ENCODE measurements at regions not wholly inside any gene's neighbourhood (a gene's known extent, or its start where the extent isn't known, plus 50 kb on each side); places are given as distances from the start of the nearest gene placed in this dataset.
A peak's percentile ranks its signal among the peaks of the same experiment; 100 is the strongest.
"Not testable (repeated sequence)": the region's sequence is repeated elsewhere in the genome, so short reads cannot be mapped to it uniquely, and the experiment has no call there.

DNA sequence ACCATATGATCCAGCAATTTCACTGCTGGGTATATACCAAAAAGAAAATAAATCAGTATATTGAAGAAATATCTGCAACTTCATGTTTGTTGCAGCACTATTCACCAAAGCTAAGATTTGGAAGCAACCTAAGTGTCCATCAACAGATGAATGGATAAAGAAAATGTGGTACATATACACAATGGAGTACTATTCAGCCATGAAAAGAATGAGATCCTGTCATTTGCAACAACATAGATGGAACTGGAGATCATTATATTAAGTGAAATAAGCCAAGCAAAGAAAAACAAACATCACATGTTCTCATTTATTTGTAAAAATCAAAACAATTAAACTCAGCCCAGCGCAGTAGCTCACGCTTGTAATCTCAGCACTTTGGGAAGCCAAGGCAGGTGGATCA lies 184.4 kb upstream of the NR5A2 start:
- DNase-seq (ENCODE audit: low read depth) = not testable (repeated sequence)

DNA sequence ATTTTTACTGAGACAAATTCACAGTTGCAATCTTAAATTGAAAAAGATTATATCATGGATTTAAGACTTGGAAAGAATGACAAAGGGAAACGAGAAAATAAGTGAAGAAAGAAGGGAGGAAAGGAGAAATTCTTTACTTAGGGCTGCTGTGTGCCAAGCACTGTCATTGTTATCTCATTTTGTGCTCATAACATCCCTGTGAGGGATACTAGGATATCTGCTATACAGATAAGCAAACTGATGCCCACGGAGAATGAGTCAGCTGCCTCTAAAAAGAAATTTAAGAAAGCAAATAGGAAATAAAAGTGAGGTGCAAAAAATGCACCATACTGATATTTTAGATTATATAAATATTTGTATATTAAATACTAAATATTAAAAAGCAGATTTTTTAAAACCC lies 183.6 kb upstream of the NR5A2 start:
- DNase-seq (ENCODE audit: low read depth) = no peak

DNA sequence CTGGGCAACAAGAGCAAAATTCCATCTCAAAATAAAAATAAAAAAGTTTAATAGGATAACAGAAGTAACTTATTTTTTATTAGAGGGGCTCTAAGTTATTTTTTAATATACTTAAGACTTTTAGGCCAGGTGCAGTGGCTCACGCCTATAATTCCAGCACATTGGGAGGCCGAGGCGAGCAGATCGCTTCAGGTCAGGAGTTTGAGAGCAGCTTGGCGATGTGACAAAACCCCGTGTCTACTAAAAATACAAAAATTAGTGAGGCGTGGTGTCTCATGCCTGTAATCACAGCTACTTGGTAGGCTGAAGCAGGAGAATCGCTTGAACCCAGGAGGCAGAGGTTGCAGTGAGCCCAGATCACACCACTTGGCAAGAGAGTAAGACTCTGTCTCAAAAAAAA lies 180.5 kb upstream of the NR5A2 start:
- DNase-seq (ENCODE audit: low read depth) = no peak

DNA sequence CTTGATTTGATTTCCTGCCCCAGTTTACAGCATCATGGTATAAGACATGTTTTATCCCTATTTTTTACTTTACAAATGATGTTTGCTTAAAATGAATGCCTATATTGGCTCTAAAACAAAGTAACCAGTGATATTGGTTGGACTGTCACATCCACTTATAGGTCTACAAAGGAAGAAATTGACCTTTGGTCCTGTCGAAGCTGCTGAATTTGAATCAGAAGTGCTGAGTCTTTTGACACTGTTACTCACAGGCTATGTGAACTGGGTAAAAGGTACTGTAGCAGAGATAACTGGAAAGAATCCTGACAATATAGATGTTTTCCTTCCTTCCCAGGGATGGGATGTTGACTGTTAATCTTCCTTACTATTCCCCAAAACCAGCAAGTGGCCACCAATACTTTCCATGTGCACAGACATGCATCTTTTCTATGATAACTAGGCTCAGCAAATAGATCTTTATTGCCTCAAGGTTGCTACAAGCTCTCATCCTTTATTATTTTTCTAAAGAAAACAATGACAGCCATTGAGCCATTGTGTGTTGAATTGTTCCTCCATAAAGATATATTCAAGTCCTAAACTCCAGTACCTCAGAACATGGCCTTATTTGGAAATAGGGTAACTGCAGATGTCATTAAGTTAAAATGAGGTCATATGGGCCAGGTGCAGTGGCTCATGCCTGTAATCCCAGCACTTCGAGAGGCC lies 175.9 kb upstream of the NR5A2 start:
- no peak for DNase-seq (ENCODE audit: low read depth)

DNA sequence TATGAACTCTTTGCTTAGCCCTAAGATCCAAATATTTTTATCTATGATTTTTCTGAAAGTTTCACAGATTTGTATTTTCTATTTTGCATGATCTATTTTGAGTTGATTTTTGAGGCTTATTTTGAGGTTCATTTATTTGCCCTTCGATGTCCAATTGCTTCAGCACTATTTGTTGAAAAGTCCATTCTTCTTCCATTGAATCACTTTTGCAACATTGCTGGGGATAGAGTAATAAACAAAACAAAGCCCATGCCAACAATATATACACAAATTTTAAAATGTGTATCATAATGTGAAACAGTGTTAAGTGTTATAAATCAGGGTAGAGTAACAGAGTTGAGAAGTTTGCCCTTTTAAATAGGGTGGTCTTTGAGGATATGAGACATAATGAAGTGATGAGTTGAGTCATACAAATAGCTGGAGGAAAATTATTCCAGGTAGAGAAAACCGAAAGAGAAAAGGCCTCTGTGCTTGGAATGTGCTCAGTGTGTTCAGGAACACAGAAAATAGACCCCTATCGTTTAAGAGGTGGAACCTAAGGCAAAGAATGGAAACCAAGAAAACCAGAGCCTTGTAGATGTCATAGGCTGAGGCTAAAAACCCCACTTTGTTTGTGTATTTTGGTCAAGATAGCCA lies 172.7 kb upstream of the NR5A2 start:
- DNase-seq (ENCODE audit: low read depth) = no peak

DNA sequence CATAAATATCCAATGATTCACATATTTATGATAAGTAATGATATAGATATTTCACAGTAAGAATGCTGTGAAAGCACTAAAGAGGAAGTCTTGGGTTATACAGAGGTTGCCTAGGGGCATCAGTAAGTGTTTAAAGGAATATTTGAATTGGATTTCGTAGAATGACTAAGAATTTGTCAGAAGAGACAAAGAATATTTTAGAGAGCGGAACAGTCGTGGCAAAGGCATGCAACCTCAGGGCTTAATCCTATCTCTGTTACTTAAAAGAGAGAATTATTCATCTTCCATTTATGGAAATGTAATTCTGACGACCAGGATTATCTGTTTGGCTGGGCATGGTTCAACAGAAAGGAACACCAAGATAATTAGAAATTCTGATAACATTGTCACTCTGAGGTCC lies 171.9 kb upstream of the NR5A2 start:
- peak; percentile 42 for DNase-seq (ENCODE audit: low read depth)

DNA sequence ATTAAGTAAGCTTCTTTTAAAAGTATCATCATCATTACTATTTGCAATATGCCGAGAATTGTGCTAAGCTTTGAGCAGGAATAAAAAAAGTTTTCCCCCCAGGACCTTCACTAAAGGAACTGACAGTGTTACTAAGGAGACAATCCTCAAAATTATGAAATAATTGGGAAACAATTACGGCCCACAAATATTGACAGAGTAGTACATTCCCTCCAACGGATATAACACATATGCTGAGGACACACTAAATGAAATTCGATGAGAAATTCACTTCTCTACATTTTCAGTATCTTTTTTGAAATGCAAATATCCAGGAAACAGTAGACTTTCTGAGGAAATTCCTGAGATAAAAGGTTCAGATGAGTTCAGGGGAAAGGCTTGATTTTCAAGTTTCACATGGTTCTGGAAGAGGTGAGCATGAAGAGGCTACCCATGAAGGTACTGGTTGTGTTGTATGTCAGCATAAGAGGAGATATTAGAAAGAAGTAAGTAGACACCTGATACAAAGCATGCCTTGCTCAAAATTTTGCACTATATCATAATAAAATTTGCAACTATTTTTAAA lies 171.2 kb upstream of the NR5A2 start:
- no peak for DNase-seq (ENCODE audit: low read depth)

DNA sequence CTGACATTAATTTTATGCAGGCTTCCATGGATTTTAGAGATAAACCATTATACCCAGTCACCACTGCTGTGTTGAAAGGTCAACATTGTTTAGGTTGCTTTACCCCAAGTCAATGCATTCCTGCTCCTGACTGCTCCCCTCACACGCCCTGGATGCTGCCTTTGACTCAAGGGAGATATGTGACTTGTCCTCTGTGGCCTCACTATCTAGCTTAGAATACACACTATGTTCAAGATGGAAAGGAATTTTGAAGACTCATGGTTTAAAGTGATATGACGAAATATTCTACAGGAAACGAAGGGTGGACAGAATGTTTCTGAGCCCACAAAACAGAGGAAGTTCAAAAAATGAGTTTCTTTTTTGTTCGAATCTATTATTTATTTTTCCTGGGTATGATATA lies 170.4 kb upstream of the NR5A2 start:
- DNase-seq (ENCODE audit: low read depth) = peak; percentile 15

DNA sequence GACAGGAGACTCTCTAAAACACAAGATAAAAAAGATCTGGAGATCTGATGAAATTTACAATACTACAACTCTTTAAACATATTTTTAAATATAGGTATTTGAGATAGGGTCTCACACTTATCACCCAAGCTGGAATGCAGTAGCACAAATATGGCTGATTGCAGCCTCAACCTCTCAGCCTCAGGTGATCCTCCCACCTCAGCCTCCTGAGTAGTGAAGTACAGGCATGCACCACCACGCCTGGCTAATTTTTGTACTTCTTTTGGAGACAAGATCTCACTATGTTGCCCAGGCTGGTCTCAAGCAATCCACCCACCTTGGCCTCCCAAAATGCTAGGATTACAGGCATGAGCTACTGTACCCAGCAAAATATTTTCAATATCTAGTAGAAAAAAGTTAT lies 170.0 kb upstream of the NR5A2 start:
- no peak for DNase-seq (ENCODE audit: low read depth)

DNA sequence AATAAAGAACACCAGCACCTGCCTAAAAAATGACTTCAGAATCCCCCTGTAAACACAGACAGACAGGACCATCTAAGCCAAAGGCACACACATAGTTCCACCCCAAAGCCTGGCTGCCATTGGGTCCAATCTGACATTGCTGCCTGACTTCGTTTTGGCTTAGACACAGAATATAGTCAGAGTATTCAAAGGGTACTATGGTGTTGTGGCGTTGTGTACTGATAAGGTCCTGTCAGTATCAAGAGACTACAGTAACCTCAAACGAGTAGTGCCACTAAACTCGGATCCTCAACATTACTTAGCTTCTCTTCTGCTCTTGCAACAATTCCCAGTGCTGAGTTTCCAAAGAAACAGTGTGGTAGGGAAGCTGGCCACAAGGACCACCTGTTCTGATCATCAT lies 169.3 kb upstream of the NR5A2 start:
- DNase-seq (ENCODE audit: low read depth) = no peak

DNA sequence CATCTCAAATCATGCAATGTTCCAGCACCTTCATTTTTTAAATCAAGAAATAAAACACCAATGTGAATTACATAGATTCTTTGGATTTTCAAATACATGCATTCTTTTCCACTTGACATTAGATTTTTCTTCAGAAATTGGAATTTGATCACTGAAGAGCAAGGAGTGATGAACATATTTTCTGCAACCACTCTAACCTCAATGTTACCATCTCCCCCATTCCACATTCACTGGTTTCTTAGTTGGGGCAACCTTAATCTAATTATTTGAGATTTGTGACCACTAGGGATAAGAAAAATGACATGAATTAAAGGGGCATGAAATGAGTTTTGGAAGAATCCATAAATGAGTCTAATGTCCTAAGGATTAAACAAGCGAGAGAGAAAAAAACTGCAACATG lies 168.7 kb upstream of the NR5A2 start:
- DNase-seq (ENCODE audit: low read depth) = no peak

DNA sequence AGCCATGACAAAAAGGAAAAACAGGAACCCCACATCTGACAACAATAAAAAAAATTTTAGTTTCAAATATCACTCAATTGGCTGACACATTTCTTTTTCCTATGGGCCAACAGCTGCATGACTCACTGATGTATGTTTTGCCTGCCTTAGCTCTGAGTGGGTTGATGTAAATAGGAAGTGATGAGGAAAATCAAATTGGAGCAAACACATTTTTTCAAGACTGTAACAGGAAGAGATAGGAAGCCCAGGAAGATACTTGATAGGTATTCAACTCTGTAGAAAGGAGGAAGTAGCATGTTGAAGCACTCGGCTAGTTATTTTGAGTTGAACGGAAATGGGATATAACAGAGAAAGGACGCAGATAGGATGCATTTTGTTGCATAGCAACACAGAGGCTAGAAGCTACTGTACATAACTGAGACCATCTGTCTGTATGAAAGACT lies 168.0 kb upstream of the NR5A2 start:
- peak; percentile 73 for DNase-seq (ENCODE audit: low read depth)

DNA sequence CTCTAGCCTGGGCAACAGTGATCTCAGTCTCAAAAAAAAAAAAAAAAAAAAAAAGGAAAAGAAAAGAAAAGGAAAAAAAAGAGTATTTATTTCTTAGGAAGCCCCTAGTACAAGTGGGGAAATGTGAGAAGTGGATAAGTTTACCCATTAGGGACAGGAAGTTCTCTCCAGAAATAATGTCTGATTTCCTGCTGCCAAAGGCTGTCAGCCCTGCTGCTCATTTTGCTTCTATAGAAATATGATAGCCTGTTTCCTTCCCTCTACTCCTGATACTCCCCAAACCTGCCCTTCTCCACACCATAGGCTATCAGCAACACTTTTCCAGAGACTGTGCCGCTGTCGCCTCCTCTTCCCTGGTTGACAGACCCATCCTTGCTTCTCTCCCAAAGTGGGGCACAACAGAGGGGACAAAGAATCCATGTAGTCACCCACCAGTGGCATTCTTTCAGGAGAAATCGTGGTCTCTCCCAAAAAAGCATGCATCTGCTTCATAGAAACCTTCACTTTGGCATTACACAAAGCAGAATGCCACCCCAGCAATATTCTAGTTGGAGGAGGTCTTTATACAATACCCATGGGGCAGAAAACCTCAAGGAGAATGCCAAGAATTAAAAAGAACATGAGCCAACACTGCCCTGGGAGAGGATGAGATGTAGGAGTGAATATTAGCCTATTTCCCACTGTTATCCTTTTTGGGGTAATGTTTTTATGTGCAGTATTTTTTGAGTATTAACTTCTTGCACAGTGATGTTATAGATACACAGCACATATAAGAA lies 166.3 kb upstream of the NR5A2 start:
- no peak for DNase-seq (ENCODE audit: low read depth)

DNA sequence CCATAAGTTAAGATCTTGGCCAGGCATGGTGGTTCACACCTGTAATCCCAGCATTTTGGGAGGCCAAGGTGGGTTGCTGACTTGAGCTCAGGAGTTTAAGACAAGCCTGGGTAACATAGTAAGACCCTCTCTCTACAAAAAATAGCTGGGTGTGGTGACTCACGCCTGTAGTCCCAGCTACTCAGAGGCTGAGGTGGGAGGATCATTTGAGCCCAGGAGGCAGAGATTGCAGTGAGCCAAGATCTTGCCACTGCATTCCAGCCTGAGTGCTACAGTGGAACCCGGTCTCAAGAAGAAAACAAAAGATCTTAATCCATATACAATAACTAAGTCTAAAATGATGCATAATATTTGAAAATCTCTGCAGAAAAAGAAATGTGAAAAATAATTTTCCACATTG lies 165.5 kb upstream of the NR5A2 start:
- DNase-seq (ENCODE audit: low read depth) = peak; percentile 13

DNA sequence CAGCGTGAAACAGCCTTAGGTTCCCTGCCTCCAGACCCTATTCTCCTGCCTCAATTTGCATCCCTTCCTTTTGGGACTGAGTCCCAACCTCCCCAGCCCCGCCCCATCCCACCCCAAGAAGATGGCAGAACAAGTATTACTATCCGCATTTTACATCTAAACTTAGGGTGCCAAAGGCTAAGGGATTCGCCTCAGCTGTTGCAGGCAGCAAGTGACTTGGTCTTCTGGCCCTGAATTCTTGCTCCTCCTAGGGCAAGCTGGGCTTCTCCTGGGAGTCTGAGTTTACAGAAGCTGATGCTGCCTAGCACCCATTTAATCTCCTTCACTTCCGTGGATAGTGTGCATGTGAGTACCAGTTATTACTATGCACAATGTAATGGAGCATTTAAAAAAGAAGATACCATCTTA lies 161.3 kb upstream of the NR5A2 start:
- no peak for DNase-seq (ENCODE audit: low read depth)

DNA sequence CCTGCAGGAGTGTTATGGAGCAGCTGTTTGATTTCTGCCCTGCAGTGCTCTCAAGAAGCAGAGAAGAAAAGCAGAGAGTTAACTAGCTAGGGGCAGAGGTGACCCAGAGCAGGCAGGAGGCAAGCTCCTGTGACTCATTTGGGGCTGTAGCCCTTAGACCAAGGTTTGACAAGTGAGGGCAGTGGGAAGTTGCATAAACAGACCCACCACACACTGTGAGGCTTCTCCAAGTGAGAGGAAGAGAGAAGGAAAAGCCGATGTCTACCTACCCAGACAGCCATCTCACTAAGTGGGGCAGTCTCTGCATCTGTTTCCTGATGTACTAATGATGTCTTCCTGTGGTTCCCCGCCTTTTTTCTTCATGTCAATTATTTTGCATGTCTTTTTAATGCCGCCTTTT lies 159.9 kb upstream of the NR5A2 start:
- peak; percentile 13 for DNase-seq (ENCODE audit: low read depth)

DNA sequence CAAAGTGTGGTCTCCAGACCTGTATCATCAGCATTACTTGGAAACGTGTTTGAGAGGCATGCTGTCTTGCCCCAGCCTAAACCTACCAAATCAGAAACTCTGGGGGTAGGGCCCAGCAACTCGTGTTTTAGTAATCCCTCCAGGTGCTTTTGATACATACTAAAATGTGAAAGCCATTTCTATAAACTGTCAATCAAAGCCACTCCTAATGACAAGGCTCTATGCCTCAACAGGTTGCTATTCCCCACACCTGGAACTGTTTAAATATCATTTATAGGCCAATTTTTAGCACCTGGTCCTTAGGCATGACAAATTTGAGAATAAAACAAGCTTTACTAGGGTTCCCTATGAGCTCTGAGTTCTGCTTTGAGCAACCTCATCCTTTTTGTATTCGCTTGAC lies 158.7 kb upstream of the NR5A2 start:
- DNase-seq (ENCODE audit: low read depth) = no peak

DNA sequence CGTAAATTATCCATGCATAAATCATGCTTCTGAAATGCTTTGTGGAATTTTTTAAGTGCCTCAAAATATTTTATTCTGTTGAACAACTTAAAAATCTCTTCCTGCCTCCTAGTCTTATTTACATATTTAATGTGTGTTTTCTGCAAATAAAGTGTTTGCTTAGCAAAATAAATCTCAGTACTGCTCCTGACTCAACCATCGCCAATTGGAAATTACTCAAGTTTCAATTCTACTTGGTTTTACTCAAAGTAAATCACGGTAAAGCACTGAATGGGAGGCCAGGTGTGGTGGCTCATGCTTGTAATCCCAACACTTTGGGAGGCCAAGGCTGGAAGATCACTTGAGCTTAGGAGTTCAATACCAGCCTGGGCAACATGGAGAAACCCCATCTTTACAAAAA lies 152.2 kb upstream of the NR5A2 start:
- no peak for DNase-seq (ENCODE audit: low read depth)

DNA sequence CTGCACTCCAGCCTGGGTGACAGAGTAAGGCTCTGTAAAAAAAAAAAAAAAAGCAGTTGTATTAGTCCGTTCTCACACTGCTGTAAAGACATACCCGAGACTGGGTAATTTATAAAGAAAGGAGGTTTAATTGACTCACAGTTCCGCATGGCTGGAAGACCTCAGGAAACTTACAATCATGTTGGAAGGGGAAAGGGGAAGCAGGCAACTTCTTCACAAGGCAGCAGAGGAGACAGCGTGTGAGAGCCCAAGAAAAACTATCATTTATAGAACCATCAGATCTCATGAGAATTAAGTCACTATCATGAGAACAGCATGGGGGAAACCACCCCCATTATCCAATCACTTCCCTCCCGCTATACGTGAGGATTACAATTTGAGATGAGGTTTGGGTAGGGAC lies 151.7 kb upstream of the NR5A2 start:
- DNase-seq (ENCODE audit: low read depth) = no peak

DNA sequence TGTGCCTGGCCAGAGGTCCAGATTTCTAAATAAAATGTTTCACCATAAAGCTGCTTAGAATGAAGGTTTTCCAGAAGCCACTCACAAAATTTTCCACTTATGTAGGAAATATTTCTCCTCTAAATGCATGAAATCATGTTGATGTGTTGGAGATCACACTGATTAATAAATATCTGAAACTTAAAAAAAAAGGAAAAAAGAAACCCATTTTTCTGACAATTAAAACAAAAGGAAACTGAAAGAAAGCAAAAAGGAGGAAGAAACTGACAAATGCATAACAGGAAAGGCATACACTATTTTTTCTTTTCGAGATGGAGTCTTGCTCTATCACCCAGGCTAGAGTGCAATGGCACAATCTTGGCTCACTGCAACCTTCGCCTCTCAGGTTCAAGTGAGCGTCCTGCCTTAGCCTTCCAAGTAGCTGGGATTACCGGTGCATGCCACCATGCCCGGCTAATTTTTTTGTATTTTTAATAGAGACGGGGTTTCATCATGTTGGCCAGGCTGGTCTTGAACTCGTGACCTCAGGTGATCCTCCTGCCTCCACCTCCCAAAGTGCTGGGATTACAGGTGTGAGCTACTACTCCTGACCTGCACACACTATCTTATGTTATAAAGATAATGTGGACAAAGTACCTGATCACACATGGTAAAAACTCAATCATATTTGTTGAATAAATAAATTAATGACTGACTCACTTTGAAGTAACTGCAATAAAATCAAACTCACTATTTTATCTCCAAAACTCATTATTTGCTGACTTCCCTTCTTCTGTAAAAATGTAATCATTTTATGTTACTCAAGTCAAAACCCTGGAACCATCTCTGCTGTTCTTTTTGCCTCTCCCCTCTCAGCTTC lies 149.8 kb upstream of the NR5A2 start:
- DNase-seq (ENCODE audit: low read depth) = no peak

DNA sequence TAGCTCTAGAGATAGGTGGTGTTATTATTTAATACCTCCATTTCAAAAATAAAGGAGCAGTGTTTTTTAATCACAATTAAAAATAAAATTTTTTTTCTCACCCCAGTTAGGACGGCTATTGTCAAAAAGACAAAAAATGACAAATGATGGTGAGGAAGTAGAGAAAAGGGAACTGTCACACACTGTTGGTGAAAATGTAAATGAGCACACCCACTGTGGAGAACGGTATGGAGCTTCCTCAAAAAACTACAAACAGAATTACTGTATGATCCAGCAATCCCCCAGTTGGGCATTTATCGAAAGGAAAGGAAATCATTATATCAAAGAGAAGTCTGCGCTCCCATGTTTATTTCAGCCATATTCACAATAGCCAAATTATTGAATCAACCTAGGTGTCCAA lies 148.7 kb upstream of the NR5A2 start:
- DNase-seq (ENCODE audit: low read depth) = no peak

DNA sequence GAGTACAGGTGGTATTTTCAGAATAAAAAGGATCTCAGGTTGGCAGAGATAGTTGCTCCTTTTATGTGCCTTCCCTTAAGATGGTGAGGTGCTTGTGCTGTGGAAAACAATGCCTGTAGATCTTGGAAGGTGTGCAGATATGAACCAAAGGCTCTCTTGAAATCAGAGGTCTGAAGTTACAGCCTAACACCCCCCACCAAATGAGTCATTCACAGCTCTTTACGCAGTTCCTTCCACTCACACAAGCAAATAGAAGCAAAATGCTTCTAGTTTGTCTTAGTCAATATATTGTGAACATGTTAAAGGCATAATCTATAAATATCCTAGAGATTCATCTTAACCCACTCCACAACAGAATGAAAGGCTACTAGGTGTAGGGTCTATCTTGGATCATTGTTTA lies 128.9 kb upstream of the NR5A2 start:
- no peak for DNase-seq (ENCODE audit: low read depth)

Data from Daoy (cell line).